ENCODE measurements at regions not wholly inside any gene's neighbourhood (a gene's known extent, or its start where the extent isn't known, plus 50 kb on each side); places are given as distances from the start of the nearest gene placed in this dataset.
"Not testable (repeated sequence)": the region's sequence is repeated elsewhere in the genome, so short reads cannot be mapped to it uniquely, and the experiment has no call there.

DNA sequence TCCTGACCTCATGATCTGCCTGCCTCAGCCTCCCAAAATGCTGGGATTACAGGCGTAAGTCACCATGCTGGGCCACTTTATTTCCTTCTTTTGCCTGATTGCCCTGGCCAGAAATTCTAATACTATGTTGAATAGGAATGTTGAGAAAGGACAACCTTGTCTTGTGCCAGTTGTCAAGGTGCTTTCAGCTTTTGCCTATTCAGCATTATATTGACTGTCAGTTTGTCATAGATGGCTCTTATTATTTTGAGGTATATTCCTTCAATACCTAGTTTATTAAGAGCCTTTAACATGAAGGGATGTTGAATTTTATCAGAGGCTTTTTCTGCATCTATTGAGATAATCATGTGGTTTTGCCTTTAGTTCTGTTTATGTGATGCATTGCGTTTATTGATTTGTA is 362.0 kb downstream of the JRKL start:
- H3K27me3 Mint-ChIP-seq, H3K9me3 Mint-ChIP-seq, ATAC-seq, H3K4me1 Mint-ChIP-seq, DNase-seq, H3K4me3 Mint-ChIP-seq: not testable (repeated sequence)
- peak overlapping the region in 1 of 2 donors; percentile 37 for H3K27ac Mint-ChIP-seq

GRCh38 chr11:96752221-96752620 is 362.4 kb downstream of the JRKL start:
- Mint-ChIP-seq H3K27me3 (no peaks in the 10 kb centered on the region), H3K27ac (peak overlapping the region in 1 of 2 donors; percentile 37), H3K4me1 (no peaks in the 10 kb centered on the region), H3K9me3 (peaks cover 0 to 5% of the 10 kb centered on the region in 2 donors), H3K4me3 (no peak overlapping the region)
- DNase-seq (no peak), ATAC-seq (no peak)

- ATAC-seq (no peak), DNase-seq (no peak)
- Mint-ChIP-seq H3K27ac (no peak overlapping the region), H3K27me3 (no peaks in the 10 kb centered on the region), H3K4me1 (no peaks in the 10 kb centered on the region), H3K4me3 (no peak overlapping the region), H3K9me3 (peaks cover 0 to 5% of the 10 kb centered on the region in 2 donors)
Measured at GRCh38 chr11:96753997-96754396, 364.2 kb downstream of the JRKL start.

GRCh38 chr11:96755209-96755608 is 365.4 kb downstream of the JRKL start:
- DNase-seq, result no peak
- no peaks in the 10 kb centered on the region for H3K4me1 Mint-ChIP-seq

DNA sequence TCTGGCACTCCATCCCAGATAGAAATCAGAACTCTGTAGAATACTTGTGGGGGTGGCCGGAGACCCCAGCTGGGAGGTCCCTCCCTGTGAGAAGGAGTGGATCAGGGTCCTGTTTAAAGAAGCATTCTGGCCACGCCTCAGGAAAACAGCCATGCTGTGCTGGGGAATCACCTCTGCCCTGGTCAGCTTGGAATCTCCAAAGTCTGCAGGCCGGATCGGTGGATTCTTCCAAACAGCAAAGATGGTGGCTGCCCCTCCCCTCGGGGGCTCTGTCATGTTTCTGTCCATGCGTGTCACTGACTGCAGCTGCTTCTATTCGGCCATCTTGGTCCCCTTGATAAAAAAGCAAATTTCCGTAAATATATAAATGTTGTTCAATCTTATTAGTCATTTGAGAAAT is 365.9 kb downstream of the JRKL start:
- peaks cover 0 to 5% of the 10 kb centered on the region in 2 donors for H3K9me3 Mint-ChIP-seq
- ATAC-seq (no peak), DNase-seq (no peak)
- H3K27ac Mint-ChIP-seq, result no peak overlapping the region
- H3K4me1 Mint-ChIP-seq, result no peaks in the 10 kb centered on the region
- no peaks in the 10 kb centered on the region for H3K27me3 Mint-ChIP-seq
- no peak overlapping the region for H3K4me3 Mint-ChIP-seq

More at GRCh38 chr11:96755209-96755608, 365.4 kb downstream of the JRKL start:
- no peaks in the 10 kb centered on the region for H3K27me3 Mint-ChIP-seq
- no peak for ATAC-seq
- peaks cover 0 to 5% of the 10 kb centered on the region in 2 donors for H3K9me3 Mint-ChIP-seq
- H3K27ac Mint-ChIP-seq, result no peak overlapping the region
- H3K4me3 Mint-ChIP-seq, result no peak overlapping the region

DNA sequence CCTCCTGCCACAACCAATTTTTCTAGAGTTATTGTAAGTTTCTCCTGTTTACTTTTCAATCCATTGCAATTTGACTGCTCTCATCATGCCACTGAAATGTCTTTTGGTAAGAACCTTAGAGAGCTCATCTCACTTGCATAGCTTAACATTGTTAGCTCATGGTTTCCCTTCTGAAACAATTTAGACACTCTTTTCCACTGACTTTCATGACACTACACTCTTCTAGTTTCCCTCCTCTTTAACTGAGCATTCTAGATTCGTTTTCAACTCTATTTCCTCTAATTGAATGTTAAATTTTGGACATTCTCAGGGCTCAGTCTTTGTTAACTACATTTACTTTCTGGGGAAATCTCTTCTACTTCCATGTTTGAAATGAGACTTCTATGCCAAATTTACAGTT is 369.1 kb downstream of the JRKL start:
- no peak for ATAC-seq
- no peaks in the 10 kb centered on the region for H3K27me3 Mint-ChIP-seq
- H3K4me3 Mint-ChIP-seq, result no peak overlapping the region

DNA sequence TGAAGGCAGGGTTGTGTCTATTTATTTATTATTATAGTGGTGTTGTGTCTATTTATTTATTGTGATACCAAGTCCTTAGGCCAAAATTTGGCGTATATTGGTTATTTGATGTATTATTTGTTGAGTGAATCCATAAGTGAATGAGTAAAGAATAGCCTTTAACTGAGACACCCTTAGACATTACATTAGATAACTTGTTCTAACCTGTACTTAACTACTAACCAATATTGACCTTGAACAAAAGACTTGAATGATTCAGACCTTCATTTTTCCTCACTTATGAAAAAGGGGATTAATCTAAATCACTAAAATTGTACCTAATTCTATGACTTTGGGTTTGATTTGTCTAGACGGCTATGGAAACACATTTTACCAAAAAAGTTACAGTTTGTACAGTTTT is 370.5 kb downstream of the JRKL start:
- Mint-ChIP-seq H3K4me3 (no peak overlapping the region), H3K27me3 (no peaks in the 10 kb centered on the region)
- no peak for DNase-seq

More for the DNA sequence above, 369.1 kb downstream of the JRKL start:
- DNase-seq, result no peak
- Mint-ChIP-seq H3K27ac (no peak overlapping the region), H3K9me3 (no peaks in the 10 kb centered on the region), H3K4me1 (no peaks in the 10 kb centered on the region)

DNA sequence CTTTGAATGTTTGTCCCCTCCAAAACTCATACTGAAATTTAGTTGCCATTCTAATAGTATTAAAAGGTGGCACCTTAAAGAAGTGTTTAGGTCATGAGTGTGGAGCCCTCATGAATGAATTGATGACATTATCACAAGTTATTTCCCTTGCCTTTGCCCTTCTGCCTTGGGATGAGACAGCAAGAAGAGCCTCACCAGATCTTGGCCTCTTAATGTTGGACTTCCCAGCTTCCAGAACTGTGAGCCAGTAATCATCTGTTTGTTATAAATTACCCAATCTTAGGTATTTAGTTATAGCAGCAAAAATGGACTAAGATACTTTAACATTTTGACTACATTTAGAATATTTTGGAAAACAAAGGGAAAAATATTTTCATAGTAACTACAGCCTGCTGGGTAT is 371.0 kb downstream of the JRKL start:
- DNase-seq (no peak), ATAC-seq (no peak)
- Mint-ChIP-seq H3K9me3 (no peaks in the 10 kb centered on the region), H3K27me3 (no peaks in the 10 kb centered on the region), H3K4me3 (no peak overlapping the region), H3K4me1 (no peaks in the 10 kb centered on the region), H3K27ac (no peak overlapping the region)

More for the DNA sequence above, 370.5 kb downstream of the JRKL start:
- no peaks in the 10 kb centered on the region for H3K4me1 Mint-ChIP-seq
- ATAC-seq, result no peak
- no peaks in the 10 kb centered on the region for H3K9me3 Mint-ChIP-seq
- H3K27ac Mint-ChIP-seq, result no peak overlapping the region

DNA sequence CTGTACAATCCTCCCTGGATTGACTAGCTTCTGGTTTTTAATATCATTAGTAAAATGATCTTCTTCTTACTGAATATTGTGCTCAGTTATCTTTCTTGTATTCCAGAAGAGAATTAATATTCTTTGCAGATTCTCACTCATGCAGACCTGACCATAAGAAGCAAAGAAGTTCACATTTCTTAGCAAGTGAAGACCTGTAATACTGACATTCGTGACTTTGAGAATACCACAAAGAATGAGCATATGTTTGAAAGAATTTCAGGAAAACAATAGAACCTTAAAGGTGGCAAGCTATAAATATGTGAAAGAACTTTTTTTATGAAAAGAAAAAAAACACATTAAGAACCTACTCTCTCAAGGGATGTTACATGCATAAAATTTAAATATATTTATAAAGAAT is 371.6 kb downstream of the JRKL start:
- no peak for ATAC-seq

GRCh38 chr11:96763244-96763643 is 373.4 kb downstream of the JRKL start:
- Mint-ChIP-seq H3K9me3 (peaks cover 0 to 7% of the 10 kb centered on the region in 2 donors), H3K4me1 (no peaks in the 10 kb centered on the region), H3K4me3 (no peak overlapping the region), H3K27ac (no peak overlapping the region), H3K27me3 (no peaks in the 10 kb centered on the region)
- no peak for DNase-seq
- no peak for ATAC-seq

More for the DNA sequence above, 371.6 kb downstream of the JRKL start:
- peaks cover 0 to 2% of the 10 kb centered on the region in 2 donors for H3K9me3 Mint-ChIP-seq
- no peaks in the 10 kb centered on the region for H3K27me3 Mint-ChIP-seq
- no peaks in the 10 kb centered on the region for H3K4me1 Mint-ChIP-seq
- H3K27ac Mint-ChIP-seq, result no peak overlapping the region
- no peak overlapping the region for H3K4me3 Mint-ChIP-seq
- DNase-seq, result no peak

DNA sequence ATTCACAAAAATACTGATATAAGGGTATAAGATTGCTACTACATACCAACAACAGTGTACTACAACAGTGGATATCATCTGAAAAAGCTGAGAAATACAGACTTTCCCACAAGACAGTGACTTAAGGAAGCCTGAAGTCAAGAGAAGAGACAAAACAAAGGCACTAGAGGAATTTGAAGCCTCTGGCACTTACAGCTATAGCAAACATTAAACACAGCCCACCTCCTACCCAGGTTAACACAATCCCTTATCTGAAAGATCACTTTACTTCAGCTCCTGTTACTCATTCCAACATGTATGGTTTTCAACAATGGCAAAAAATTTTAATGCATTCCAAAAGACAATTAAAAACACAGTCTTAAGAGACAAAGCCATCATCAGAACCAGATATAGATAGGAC is 388.5 kb downstream of the JRKL start:
- ATAC-seq (no peak), DNase-seq (no peak)
- Mint-ChIP-seq H3K27me3 (no peaks in the 10 kb centered on the region), H3K4me3 (no peak overlapping the region), H3K27ac (no peak overlapping the region), H3K9me3 (peaks cover 3 to 10% of the 10 kb centered on the region in 2 donors), H3K4me1 (no peaks in the 10 kb centered on the region)

DNA sequence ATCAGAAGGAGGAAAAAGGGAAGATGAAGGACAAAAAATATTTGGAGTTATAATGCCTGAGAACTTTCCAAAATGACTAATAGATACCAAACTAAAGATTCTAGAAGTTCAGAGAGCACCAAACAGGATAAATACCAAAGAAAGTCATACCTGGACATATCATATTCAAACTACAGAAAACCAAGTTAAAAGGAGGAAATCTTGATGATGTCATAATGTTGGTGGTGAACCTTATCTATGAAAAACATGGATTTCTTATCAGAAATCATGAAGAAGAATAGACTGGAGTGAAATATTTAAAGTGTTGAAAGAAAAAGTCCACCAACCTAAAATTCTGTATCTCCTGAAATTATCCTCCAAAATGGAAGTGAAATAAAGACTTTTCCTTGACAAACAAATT is 389.2 kb downstream of the JRKL start:
- ATAC-seq, result no peak
- H3K9me3 Mint-ChIP-seq, result peaks cover 3 to 10% of the 10 kb centered on the region in 2 donors
- no peaks in the 10 kb centered on the region for H3K27me3 Mint-ChIP-seq
- no peak overlapping the region for H3K27ac Mint-ChIP-seq
- no peak overlapping the region for H3K4me3 Mint-ChIP-seq
- H3K4me1 Mint-ChIP-seq, result no peaks in the 10 kb centered on the region
- no peak for DNase-seq

- no peak for ATAC-seq
- H3K27ac Mint-ChIP-seq, result no peak overlapping the region
- H3K4me3 Mint-ChIP-seq, result no peak overlapping the region
- no peaks in the 10 kb centered on the region for H3K4me1 Mint-ChIP-seq
- H3K27me3 Mint-ChIP-seq, result no peaks in the 10 kb centered on the region
- DNase-seq, result no peak
- peaks cover 3 to 10% of the 10 kb centered on the region in 2 donors for H3K9me3 Mint-ChIP-seq
Measured at GRCh38 chr11:96781082-96781481, 391.3 kb downstream of the JRKL start.

- Mint-ChIP-seq H3K27ac (no peak overlapping the region), H3K4me3 (no peak overlapping the region), H3K4me1 (no peaks in the 10 kb centered on the region), H3K9me3 (peaks cover 3 to 10% of the 10 kb centered on the region in 2 donors), H3K27me3 (no peaks in the 10 kb centered on the region)
- ATAC-seq (no peak), DNase-seq (no peak)
Measured at GRCh38 chr11:96782632-96783031, 392.8 kb downstream of the JRKL start.

DNA sequence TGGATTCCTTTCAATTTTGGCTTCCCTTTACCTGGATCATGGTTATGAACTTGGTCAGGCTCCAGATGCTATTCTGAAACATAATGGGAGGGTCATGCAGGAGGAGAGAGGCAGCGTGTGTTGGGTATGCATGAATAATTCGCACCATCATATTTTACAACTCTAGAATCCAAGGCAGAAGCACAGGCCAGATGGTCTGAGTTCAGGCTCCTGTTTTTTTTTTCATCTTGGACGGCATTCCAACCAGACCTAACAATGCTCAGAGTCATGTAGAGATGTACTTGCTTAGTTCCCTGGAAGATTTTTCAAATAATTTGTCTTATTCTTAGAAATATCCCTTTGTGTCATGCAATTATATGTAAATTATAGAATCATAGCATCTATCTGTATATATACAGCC is 393.5 kb downstream of the JRKL start:
- ATAC-seq (no peak), DNase-seq (no peak)
- Mint-ChIP-seq H3K4me3 (no peak overlapping the region), H3K27ac (no peak overlapping the region), H3K27me3 (no peaks in the 10 kb centered on the region), H3K4me1 (no peaks in the 10 kb centered on the region), H3K9me3 (peaks cover 3 to 7% of the 10 kb centered on the region in 2 donors)

- DNase-seq (no peak), ATAC-seq (no peak)
- H3K27ac Mint-ChIP-seq, result no peak overlapping the region
- H3K9me3 Mint-ChIP-seq, result peaks cover 5 to 10% of the 10 kb centered on the region in 2 donors
- H3K27me3 Mint-ChIP-seq, result no peaks in the 10 kb centered on the region
- no peak overlapping the region for H3K4me3 Mint-ChIP-seq
- no peaks in the 10 kb centered on the region for H3K4me1 Mint-ChIP-seq
Measured at GRCh38 chr11:96785073-96785472, 395.3 kb downstream of the JRKL start.

GRCh38 chr11:96794152-96794551 is 404.3 kb downstream of the JRKL start:
- H3K27ac Mint-ChIP-seq, result no peak overlapping the region
- H3K9me3 Mint-ChIP-seq, result peaks cover 4 to 26% of the 10 kb centered on the region in 2 donors
- H3K4me1 Mint-ChIP-seq, result no peaks in the 10 kb centered on the region
- ATAC-seq (no peak), DNase-seq (no peak)
- H3K4me3 Mint-ChIP-seq, result no peak overlapping the region
- H3K27me3 Mint-ChIP-seq, result no peaks in the 10 kb centered on the region

Data from stimulated activated naive CD8-positive, alpha-beta T cell treated with anti-CD3 and anti-CD28 coated beads, Interleukin-15, amount 100 ng/mL, for 72 hours (primary cell).